K562 (cell line): ENCODE measurements at regions not wholly inside any gene's neighbourhood (a gene's known extent, or its start where the extent isn't known, plus 50 kb on each side); places are given as distances from the start of the nearest gene placed in this dataset.
A peak's percentile ranks its signal among the peaks of the same experiment; 100 is the strongest.

Experiments used
- CAMTA2 ChIP-seq: fragments of 250-450 bp; sonication (Bioruptor Pico); conservative IDR thresholded peaks from 2 replicates; pipeline ENCODE4 v1.5.1; 2022
- CBFA2T3 ChIP-seq: fragments of 450-650 bp; IDR thresholded peaks from 2 replicates; pipeline ENCODE4 v1.6.1; 2017
- ELF4 ChIP-seq: fragments of 450-650 bp; formaldehyde crosslinking; IDR thresholded peaks from 2 replicates; pipeline ENCODE4 v1.4.0; 2022; ENCODE audit warnings: missing genetic modification characterization
- FOXA1 ChIP-seq: fragments of 450-650 bp; IDR thresholded peaks from 2 replicates; pipeline ENCODE4 v1.6.1; 2016; ENCODE audit warnings: mild to moderate bottlenecking, borderline replicate concordance
- FOXP1 ChIP-seq: sonication (generic); formaldehyde crosslinking; IDR thresholded peaks from 2 replicates; pipeline ENCODE4 v1.8.0; 2022; ENCODE audit warnings: mild to moderate bottlenecking, missing genetic modification reagents
- GABPB2 ChIP-seq: fragments of 250-450 bp; sonication (Bioruptor Pico); conservative IDR thresholded peaks from 2 replicates; pipeline ENCODE4 v1.5.1; 2021; ENCODE audit warnings: mild to moderate bottlenecking
- GTF2F1 ChIP-seq: IDR thresholded peaks from 2 replicates; pipeline ENCODE4 v1.6.1; 2011; ENCODE audit warnings: low read depth, low read length, improper control_type of control experiment
- HMGXB4 ChIP-seq: sonication (generic); formaldehyde crosslinking; IDR thresholded peaks from 2 replicates; pipeline ENCODE4 v1.8.1; 2023; ENCODE audit warnings: mild to moderate bottlenecking, missing genetic modification reagents
- JUND ChIP-seq, 2 experiments: IDR thresholded peaks; 2 replicates in 1 of 2; 3 replicates in 1 of 2; pipeline ENCODE4 v1.6.1; 2011; ENCODE audit warnings: borderline replicate concordance in 2 of 2, low read depth in 2 of 2, low read length in 2 of 2, improper control_type of control experiment in 1 of 2, missing biosample characterization in 1 of 2, missing genetic modification characterization in 1 of 2, missing genetic modification reagents in 1 of 2
- MCM3 ChIP-seq: fragments of 450-650 bp; IDR thresholded peaks from 2 replicates; pipeline ENCODE4 v1.6.1; 2016
- NFATC3 ChIP-seq: fragments of 450-650 bp; IDR thresholded peaks from 2 replicates; pipeline ENCODE4 v1.6.1; 2017; ENCODE audit warnings: mild to moderate bottlenecking
- NFE2 ChIP-seq: IDR thresholded peaks from 2 replicates; pipeline ENCODE4 v1.6.1; 2014; ENCODE audit warnings: antibody characterized with exemption, low read depth
- NFRKB ChIP-seq: fragments of 450-650 bp; IDR thresholded peaks from 2 replicates; pipeline ENCODE4 v1.6.1; 2016; ENCODE audit warnings: low read depth
- NR1H2 ChIP-seq: sonication (generic); formaldehyde crosslinking; IDR thresholded peaks from 2 replicates; pipeline ENCODE4 v1.4.0; 2020; ENCODE audit warnings: mild to moderate bottlenecking, missing genetic modification reagents
- NRF1 ChIP-seq, 2 experiments: fragments of 450-650 bp; IDR thresholded peaks in 1 of 2; conservative IDR thresholded peaks in 1 of 2; 2 replicates each; pipeline ENCODE4 v1.6.1; 2014; ENCODE audit warnings: mild to moderate bottlenecking in 2 of 2
- PBX2 ChIP-seq, 2 experiments: IDR thresholded peaks in 1 of 2; conservative IDR thresholded peaks in 1 of 2; 2 replicates each; pipeline ENCODE4 v1.6.1; 2016; ENCODE audit warnings: low read depth in 2 of 2, mild to moderate bottlenecking in 1 of 2, missing compliant biosample characterization in 1 of 2, missing genetic modification characterization in 1 of 2, moderate library complexity in 1 of 2
- PHF21A ChIP-seq: fragments of 450-650 bp; IDR thresholded peaks from 2 replicates; pipeline ENCODE4 v1.6.1; 2017; ENCODE audit warnings: low read depth, borderline replicate concordance
- PHTF2 ChIP-seq: fragments of 250-450 bp; sonication (Bioruptor Pico); IDR thresholded peaks from 2 replicates; pipeline ENCODE4 v1.5.0; 2021; ENCODE audit warnings: mild to moderate bottlenecking
- POLR2G ChIP-seq: fragments of 200-400 bp; formaldehyde crosslinking; IDR thresholded peaks from 2 replicates; pipeline ENCODE4 v1.6.1; 2017; ENCODE audit warnings: low read depth, mild to moderate bottlenecking, antibody characterized with exemption, low read length, moderate library complexity
- STAT5B ChIP-seq: fragments of 250-450 bp; sonication (Bioruptor Pico); IDR thresholded peaks from 2 replicates; pipeline ENCODE4 v1.8.0; 2021; ENCODE audit warnings: mild to moderate bottlenecking, inconsistent platforms
- TAF7 ChIP-seq: fragments of 450-650 bp; IDR thresholded peaks from 2 replicates; pipeline ENCODE4 v1.6.1; 2016; ENCODE audit warnings: missing genetic modification characterization, missing compliant biosample characterization
- TGIF2 ChIP-seq: sonication (generic); formaldehyde crosslinking; IDR thresholded peaks from 2 replicates; pipeline ENCODE4 v1.8.1; 2022; ENCODE audit warnings: mild to moderate bottlenecking, missing genetic modification reagents, moderate library complexity
- THRAP3 ChIP-seq: fragments of 450-650 bp; IDR thresholded peaks from 2 replicates; pipeline ENCODE4 v1.6.1; 2016; ENCODE audit warnings: mild to moderate bottlenecking, inconsistent platforms, borderline replicate concordance
- YBX1 ChIP-seq: fragments of 450-650 bp; IDR thresholded peaks from 2 replicates; pipeline ENCODE4 v1.7.1; 2016; ENCODE audit warnings: mild to moderate bottlenecking
- ZNF12 ChIP-seq: sonication (generic); formaldehyde crosslinking; IDR thresholded peaks from 2 replicates; pipeline ENCODE4 v1.4.0; 2020; ENCODE audit warnings: mild to moderate bottlenecking, missing genetic modification reagents
- ZNF174 ChIP-seq: fragments of 250-450 bp; sonication (Bioruptor Pico); IDR thresholded peaks from 2 replicates; pipeline ENCODE4 v1.4.0; 2020; ENCODE audit warnings: mild to moderate bottlenecking
- ZNF263 ChIP-seq: sonication (generic); formaldehyde crosslinking; IDR thresholded peaks from 2 replicates; pipeline ENCODE4 v1.8.0; 2022; ENCODE audit warnings: mild to moderate bottlenecking, missing genetic modification reagents, borderline replicate concordance
- ZNF324 ChIP-seq: fragments of 250-450 bp; sonication (Bioruptor Pico); IDR thresholded peaks from 2 replicates; pipeline ENCODE4 v1.4.0; 2020; ENCODE audit warnings: mild to moderate bottlenecking
- ZNF384 ChIP-seq: IDR thresholded peaks from 2 replicates; pipeline ENCODE4 v1.6.1; 2012; ENCODE audit warnings: low read depth, low read length, improper control_type of control experiment
- ZNF717 ChIP-seq: fragments of 250-450 bp; sonication (Bioruptor Pico); IDR thresholded peaks from 2 replicates; pipeline ENCODE4 v1.5.0; 2021
- ZSCAN29 ChIP-seq: fragments of 450-650 bp; IDR thresholded peaks from 2 replicates; pipeline ENCODE4 v1.6.1; 2017

- 0 out of 2 replicates have a peak, but pooled peaks have one; percentile 43 for TF ChIP-seq JUND (IDR thresholded peaks at IDR 0.05; ENCODE audit: borderline replicate concordance, low read depth, low read length)
- TF ChIP-seq JUND (tag; IDR thresholded peaks at IDR 0.05; ENCODE audit: borderline replicate concordance, low read depth, low read length), result no peak
- TF ChIP-seq THRAP3, result no peak
- TF ChIP-seq FOXA1, result no peak
- no peak for TF ChIP-seq ZNF174 (CRISPR knock-in tag)
- no peak for TF ChIP-seq NRF1 (conservative IDR thresholded peaks at IDR 0.05 in 1 of 2, IDR thresholded peaks at IDR 0.05 in 1 of 2)
- TF ChIP-seq FOXP1 (CRISPR knock-in tag), result no peak
- TF ChIP-seq GTF2F1, result no peak
- TF ChIP-seq CAMTA2 (CRISPR knock-in tag), result no peak
- 0 out of 2 replicates have a peak, but pooled peaks have one; percentile 3 for TF ChIP-seq NFE2
- TF ChIP-seq STAT5B, result no peak
- TF ChIP-seq NR1H2 (CRISPR knock-in tag), result no peak
- no peak for TF ChIP-seq MCM3
- no peak for TF ChIP-seq POLR2G
- no peak for TF ChIP-seq TAF7 (tag)
- no peak for TF ChIP-seq NFATC3
- TF ChIP-seq ZNF717, result no peak
- TF ChIP-seq PHTF2 (CRISPR knock-in tag), result no peak
- no peak for TF ChIP-seq ZNF324
- TF ChIP-seq PBX2 (CRISPR knock-in tag; IDR thresholded peaks at IDR 0.05; ENCODE audit: low read depth), result no peak
- no peak for TF ChIP-seq PBX2 (tag; conservative IDR thresholded peaks at IDR 0.05; ENCODE audit: low read depth)
- TF ChIP-seq TGIF2 (CRISPR knock-in tag), result no peak
- TF ChIP-seq ELF4 (CRISPR knock-in tag), result no peak
- no peak for TF ChIP-seq ZNF12 (CRISPR knock-in tag)
- TF ChIP-seq NFRKB, result no peak
- TF ChIP-seq YBX1, result no peak
- TF ChIP-seq ZSCAN29, result no peak
- TF ChIP-seq GABPB2 (CRISPR knock-in tag), result no peak
- no peak for TF ChIP-seq ZNF263
- TF ChIP-seq ZNF384, result no peak
- TF ChIP-seq PHF21A, result no peak
- TF ChIP-seq CBFA2T3, result peak; percentile 81
- no peak for TF ChIP-seq HMGXB4 (CRISPR knock-in tag)
Measured at GRCh38 chr2:75960472-75961009, 249.8 kb upstream of the GCFC2 start (continued).
